ENCODE measurements at regions not wholly inside any gene's neighbourhood (a gene's known extent, or its start where the extent isn't known, plus 50 kb on each side); places are given as distances from the start of the nearest gene placed in this dataset.

DNA sequence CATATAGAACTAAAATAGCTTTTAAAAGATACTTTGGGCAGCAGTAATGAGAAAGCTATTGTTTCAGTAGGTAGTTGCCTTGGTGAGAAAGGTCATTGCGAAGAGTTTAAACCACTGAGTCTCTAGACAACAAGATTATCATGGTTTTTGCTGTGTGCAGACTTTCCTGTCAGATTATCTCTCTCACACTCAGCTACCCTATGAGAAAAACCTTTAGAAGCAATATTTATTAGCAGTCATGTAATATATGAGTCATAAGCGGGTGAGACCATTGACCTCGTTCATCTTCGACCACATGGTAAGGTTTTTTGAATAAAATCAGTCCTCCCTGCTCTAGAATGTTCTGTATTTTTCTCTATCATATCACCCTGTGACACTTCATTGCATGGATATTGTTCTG is 59.9 kb downstream of the GPR65 start:
- H3K4me3 ChIP-seq (ENCODE audit: low read depth, low read length), result no peak overlapping the region
- no peak for DNase-seq (ENCODE audit: low read depth)
- TF ChIP-seq, protein P1, sequence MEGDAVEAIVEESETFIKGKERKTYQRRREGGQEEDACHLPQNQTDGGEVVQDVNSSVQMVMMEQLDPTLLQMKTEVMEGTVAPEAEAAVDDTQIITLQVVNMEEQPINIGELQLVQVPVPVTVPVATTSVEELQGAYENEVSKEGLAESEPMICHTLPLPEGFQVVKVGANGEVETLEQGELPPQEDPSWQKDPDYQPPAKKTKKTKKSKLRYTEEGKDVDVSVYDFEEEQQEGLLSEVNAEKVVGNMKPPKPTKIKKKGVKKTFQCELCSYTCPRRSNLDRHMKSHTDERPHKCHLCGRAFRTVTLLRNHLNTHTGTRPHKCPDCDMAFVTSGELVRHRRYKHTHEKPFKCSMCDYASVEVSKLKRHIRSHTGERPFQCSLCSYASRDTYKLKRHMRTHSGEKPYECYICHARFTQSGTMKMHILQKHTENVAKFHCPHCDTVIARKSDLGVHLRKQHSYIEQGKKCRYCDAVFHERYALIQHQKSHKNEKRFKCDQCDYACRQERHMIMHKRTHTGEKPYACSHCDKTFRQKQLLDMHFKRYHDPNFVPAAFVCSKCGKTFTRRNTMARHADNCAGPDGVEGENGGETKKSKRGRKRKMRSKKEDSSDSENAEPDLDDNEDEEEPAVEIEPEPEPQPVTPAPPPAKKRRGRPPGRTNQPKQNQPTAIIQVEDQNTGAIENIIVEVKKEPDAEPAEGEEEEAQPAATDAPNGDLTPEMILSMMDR (IDR thresholded peaks at IDR 0.05; ENCODE audit: insufficient read depth, low read depth, low read length, missing control alignments), result no peak

DNA sequence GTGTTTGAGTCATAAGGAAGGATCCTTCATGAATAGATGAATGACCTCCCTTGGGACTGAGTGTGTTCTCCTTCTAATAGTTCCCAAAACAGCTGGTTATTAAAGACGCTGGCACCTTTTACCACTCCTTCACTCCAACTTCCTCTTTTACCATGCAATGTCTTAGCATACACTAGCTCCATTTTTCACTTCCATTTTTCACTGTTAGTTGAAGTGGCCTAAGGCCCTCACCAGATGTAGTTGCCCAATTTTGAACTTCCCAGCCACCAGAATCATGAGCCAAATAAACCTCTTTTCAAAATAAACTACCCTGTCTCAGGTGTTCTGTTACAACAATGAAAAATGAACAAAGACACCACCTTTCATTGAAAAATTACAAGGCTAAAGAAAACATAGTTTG is 64.7 kb downstream of the GPR65 start:
- no peak overlapping the region for H3K4me3 ChIP-seq (ENCODE audit: low read depth, low read length)
- TF ChIP-seq, protein P1 (IDR thresholded peaks at IDR 0.05; ENCODE audit: insufficient read depth, low read depth, low read length, missing control alignments), result no peak
- no peak for DNase-seq (ENCODE audit: low read depth)

DNA sequence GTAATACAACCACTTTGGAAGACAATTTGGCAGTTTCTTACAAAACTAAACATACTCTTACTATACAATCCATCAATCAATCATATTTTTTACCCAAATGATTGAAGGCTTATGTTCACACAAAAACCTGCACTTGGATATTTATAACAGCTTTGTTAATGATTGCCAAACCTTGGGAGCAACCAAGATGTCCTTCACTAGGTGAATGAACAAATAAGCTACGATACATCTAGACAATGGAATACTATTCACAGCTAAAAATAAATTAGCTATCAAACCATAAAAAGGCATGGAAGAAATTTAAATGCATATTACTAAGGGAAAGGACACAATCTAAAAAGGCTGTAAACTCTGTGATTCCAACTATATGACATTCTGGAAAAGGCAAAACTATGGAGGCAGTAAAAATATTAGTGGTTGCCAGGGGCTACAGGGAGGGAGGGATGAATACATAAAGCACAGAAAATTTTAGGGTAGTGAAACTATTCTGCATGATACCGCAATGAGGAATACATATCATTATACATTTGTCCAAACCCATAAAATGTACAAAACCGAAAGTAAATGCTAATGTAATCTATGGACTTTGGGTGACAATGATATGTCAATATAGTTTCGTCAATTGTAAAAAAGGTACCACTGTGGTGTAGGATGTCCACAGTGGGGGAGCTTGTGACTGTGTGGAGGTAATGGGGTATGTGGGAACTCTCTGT is 70.5 kb downstream of the GPR65 start:
- DNase-seq (ENCODE audit: low read depth), result no peak
- TF ChIP-seq, protein P1 (IDR thresholded peaks at IDR 0.05; ENCODE audit: insufficient read depth, low read depth, low read length, missing control alignments), result no peak
- no peak overlapping the region for H3K4me3 ChIP-seq (ENCODE audit: low read depth, low read length)

DNA sequence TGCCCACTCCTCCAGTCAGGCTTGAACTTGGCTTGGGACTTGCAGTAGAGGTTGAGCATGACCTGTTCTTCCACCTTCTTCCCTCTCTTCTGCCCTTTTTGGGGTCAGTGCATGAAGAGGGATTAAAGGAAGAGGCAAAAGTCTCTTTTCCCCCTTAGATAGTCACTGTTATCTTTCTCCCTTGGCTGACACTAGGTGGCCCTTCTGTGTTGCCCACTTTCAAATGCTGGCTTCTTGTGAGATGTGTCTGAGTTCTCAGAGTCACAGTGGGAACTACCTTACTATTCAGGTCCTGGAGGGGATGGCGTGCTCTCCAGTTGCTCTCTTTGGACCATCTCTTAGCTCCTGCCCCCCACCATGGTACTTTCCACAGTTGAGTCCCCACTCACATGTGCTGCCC is 73.6 kb downstream of the GPR65 start:
- TF ChIP-seq, protein P1 (IDR thresholded peaks at IDR 0.05; ENCODE audit: insufficient read depth, low read depth, low read length, missing control alignments), result no peak
- no peak for DNase-seq (ENCODE audit: low read depth)
- H3K4me3 ChIP-seq (ENCODE audit: low read depth, low read length), result no peak overlapping the region

DNA sequence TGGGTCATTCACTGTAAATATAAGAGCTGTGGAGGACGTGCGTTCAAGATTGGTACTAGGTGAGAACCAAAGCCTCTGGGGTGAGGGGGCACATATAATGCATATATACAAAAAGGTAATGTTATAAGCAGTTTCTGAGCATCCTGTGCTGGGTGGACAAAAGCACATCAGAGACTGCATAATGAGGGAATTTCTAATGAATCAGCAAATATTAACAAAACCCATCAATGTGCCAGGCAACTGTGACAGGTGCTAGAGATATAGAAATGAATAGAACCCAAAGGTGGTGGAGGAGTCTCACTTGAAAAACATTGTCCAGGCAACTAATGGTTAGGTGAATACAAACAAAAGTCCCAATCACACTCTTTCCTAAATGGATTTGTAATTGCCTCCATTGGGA is 74.7 kb downstream of the GPR65 start:
- TF ChIP-seq, protein P1 (IDR thresholded peaks at IDR 0.05; ENCODE audit: insufficient read depth, low read depth, low read length, missing control alignments), result no peak
- no peak overlapping the region for H3K4me3 ChIP-seq (ENCODE audit: low read depth, low read length)
- no peak for DNase-seq (ENCODE audit: low read depth)

DNA sequence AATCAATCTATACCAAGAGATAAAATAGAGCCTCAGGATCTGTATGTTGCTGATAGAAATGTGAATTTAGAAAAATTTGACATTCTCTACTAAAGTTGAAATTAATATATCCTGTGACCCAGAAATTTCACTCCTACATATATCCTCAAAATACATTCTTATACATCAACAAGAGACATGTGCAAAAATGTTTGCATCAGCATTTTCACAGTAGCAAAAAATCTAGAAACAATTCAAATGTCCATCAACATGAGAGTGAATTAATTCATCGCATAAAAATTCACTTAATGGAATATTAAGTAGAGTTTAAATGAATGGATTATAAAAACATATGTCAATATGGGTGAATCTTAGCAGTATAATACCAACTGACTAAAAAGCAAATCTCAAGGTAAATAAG is 80.8 kb downstream of the GPR65 start:
- DNase-seq (ENCODE audit: low read depth), result no peak
- TF ChIP-seq, protein P1 (IDR thresholded peaks at IDR 0.05; ENCODE audit: insufficient read depth, low read depth, low read length, missing control alignments), result no peak
- no peak overlapping the region for H3K4me3 ChIP-seq (ENCODE audit: low read depth, low read length)

DNA sequence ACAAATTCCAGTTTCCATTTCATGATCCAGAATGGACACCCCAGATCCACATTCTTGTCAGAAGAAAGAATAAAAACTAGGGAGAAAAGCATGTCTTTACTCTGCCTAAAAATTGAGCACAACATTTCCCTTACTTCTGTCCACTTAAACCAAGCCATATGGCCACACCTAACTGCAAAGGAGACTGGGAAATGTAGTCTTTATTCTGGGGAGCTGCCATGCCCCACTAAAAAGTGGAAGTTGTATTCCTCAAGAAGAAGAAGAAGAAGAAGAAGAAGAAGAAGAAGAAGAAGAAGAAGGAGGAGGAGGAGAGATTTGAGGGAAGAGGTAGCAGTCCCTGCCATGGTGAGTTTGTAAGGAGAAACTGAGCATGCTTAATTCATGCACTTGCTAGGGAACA is 84.5 kb downstream of the GPR65 start:
- no peak for DNase-seq (ENCODE audit: low read depth)
- no peak overlapping the region for H3K4me3 ChIP-seq (ENCODE audit: low read depth, low read length)
- TF ChIP-seq, protein P1 (IDR thresholded peaks at IDR 0.05; ENCODE audit: insufficient read depth, low read depth, low read length, missing control alignments), result no peak

Data from GM12865 (cell line).